ENCODE measurements at regions not wholly inside any gene's neighbourhood (a gene's known extent, or its start where the extent isn't known, plus 50 kb on each side); places are given as distances from the start of the nearest gene placed in this dataset.

GRCh38 chr5:147085409-147085808 lies 149.4 kb upstream of the STK32A start:
- no peak overlapping the region for H3K4me3 ChIP-seq (ENCODE audit: low read depth, low read length)
- DNase-seq (ENCODE audit: low read depth), result no peak
- TF ChIP-seq CTCF (IDR thresholded peaks at IDR 0.05; ENCODE audit: control insufficient read depth, extremely low read depth, insufficient read depth), result no peak

GRCh38 chr5:147092044-147092443 lies 142.8 kb upstream of the STK32A start:
- no peak for DNase-seq (ENCODE audit: low read depth)
- no peak for TF ChIP-seq CTCF (IDR thresholded peaks at IDR 0.05; ENCODE audit: control insufficient read depth, extremely low read depth, insufficient read depth)
- no peak overlapping the region for H3K4me3 ChIP-seq (ENCODE audit: low read depth, low read length)

GRCh38 chr5:147093138-147093537 lies 141.7 kb upstream of the STK32A start:
- DNase-seq (ENCODE audit: low read depth), result no peak
- no peak overlapping the region for H3K4me3 ChIP-seq (ENCODE audit: low read depth, low read length)
- TF ChIP-seq CTCF (IDR thresholded peaks at IDR 0.05; ENCODE audit: control insufficient read depth, extremely low read depth, insufficient read depth), result no peak

- DNase-seq (ENCODE audit: low read depth), result no peak
- no peak for TF ChIP-seq CTCF (IDR thresholded peaks at IDR 0.05; ENCODE audit: control insufficient read depth, extremely low read depth, insufficient read depth)
- H3K4me3 ChIP-seq (ENCODE audit: low read depth, low read length), result no peak overlapping the region
Measured at GRCh38 chr5:147095740-147096139, 139.1 kb upstream of the STK32A start.

- DNase-seq (ENCODE audit: low read depth), result no peak
- TF ChIP-seq CTCF (IDR thresholded peaks at IDR 0.05; ENCODE audit: control insufficient read depth, extremely low read depth, insufficient read depth), result peak; percentile 46
- H3K4me3 ChIP-seq (ENCODE audit: low read depth, low read length), result no peak overlapping the region
Measured at GRCh38 chr5:147098233-147098790, 136.5 kb upstream of the STK32A start.

- H3K4me3 ChIP-seq (ENCODE audit: low read depth, low read length), result no peak overlapping the region
- DNase-seq (ENCODE audit: low read depth), result no peak
- no peak for TF ChIP-seq CTCF (IDR thresholded peaks at IDR 0.05; ENCODE audit: control insufficient read depth, extremely low read depth, insufficient read depth)
Measured at GRCh38 chr5:147101659-147102369, 133.0 kb upstream of the STK32A start.

GRCh38 chr5:147112899-147113298 lies 121.9 kb upstream of the STK32A start:
- TF ChIP-seq CTCF (IDR thresholded peaks at IDR 0.05; ENCODE audit: control insufficient read depth, extremely low read depth, insufficient read depth), result no peak
- no peak overlapping the region for H3K4me3 ChIP-seq (ENCODE audit: low read depth, low read length)
- DNase-seq (ENCODE audit: low read depth), result no peak

Measured in LNCaP clone FGC (cell line).